Endothelial cell (in vitro differentiated cells): ENCODE measurements at regions not wholly inside any gene's neighbourhood (a gene's known extent, or its start where the extent isn't known, plus 50 kb on each side); places are given as distances from the start of the nearest gene placed in this dataset.

Experiments used
- DNase-seq: peaks from one replicate; pipeline ENCODE4 v3.0.0; 2021; ENCODE audit warnings: low spot score
- H3K27ac Mint-ChIP-seq: one replicate; pipeline ENCODE4 v1.8.0; 2021; ENCODE audit warnings: mixed read lengths, inconsistent platforms; ENCODE audit not compliant: unreplicated experiment
- H3K27me3 Mint-ChIP-seq: one replicate; pipeline ENCODE4 v1.8.0; 2021; ENCODE audit warnings: mild to moderate bottlenecking, moderate library complexity, mixed read lengths, inconsistent platforms; ENCODE audit not compliant: unreplicated experiment
- H3K36me3 Mint-ChIP-seq: one replicate; pipeline ENCODE4 v1.8.0; 2021; ENCODE audit warnings: mild to moderate bottlenecking, low read depth, mixed read lengths, inconsistent platforms; ENCODE audit not compliant: unreplicated experiment
- H3K4me1 Mint-ChIP-seq: one replicate; pipeline ENCODE4 v1.8.0; 2021; ENCODE audit warnings: mild to moderate bottlenecking, mixed read lengths, inconsistent platforms; ENCODE audit not compliant: unreplicated experiment
- H3K4me3 Mint-ChIP-seq: one replicate; pipeline ENCODE4 v1.8.0; 2021; ENCODE audit warnings: mild to moderate bottlenecking, mixed read lengths, inconsistent platforms; ENCODE audit not compliant: unreplicated experiment
- H3K9me3 Mint-ChIP-seq: one replicate; pipeline ENCODE4 v1.8.0; 2021; ENCODE audit warnings: mixed read lengths, inconsistent platforms; ENCODE audit not compliant: unreplicated experiment
- CTCF ChIP-seq: fragments of 200-600 bp; sonication (generic); IDR thresholded peaks from one replicate; pipeline ENCODE4 v1.5.0; 2021; ENCODE audit warnings: antibody characterized with exemption; ENCODE audit not compliant: unreplicated experiment

- H3K4me1 Mint-ChIP-seq: no peaks in the 10 kb centered on the region
- H3K27me3 Mint-ChIP-seq: peaks cover 2% of the 10 kb centered on the region
- no peak for TF ChIP-seq CTCF
- no peak for DNase-seq
- H3K4me3 Mint-ChIP-seq: no peak overlapping the region
- H3K36me3 Mint-ChIP-seq: no peaks in the 10 kb centered on the region
- H3K27ac Mint-ChIP-seq: no peak overlapping the region
- H3K9me3 Mint-ChIP-seq: no peaks in the 10 kb centered on the region
These were observed 63.0 kb upstream of the VRK1 start for GRCh38 chr14:96734076-96734622.

GRCh38 chr14:96735526-96735925, 61.7 kb upstream of the VRK1 start:
- Mint-ChIP-seq H3K36me3 (no peaks in the 10 kb centered on the region), H3K27me3 (peaks cover 2% of the 10 kb centered on the region), H3K27ac (no peak overlapping the region), H3K9me3 (no peaks in the 10 kb centered on the region), H3K4me1 (no peaks in the 10 kb centered on the region), H3K4me3 (no peak overlapping the region)
- no peak for TF ChIP-seq CTCF
- DNase-seq: no peak

GRCh38 chr14:96736439-96736838, 60.7 kb upstream of the VRK1 start:
- no peaks in the 10 kb centered on the region for H3K36me3 Mint-ChIP-seq
- H3K9me3 Mint-ChIP-seq: no peaks in the 10 kb centered on the region
- no peak overlapping the region for H3K4me3 Mint-ChIP-seq
- no peak overlapping the region for H3K27ac Mint-ChIP-seq
- DNase-seq: no peak
- H3K27me3 Mint-ChIP-seq: peaks cover 2% of the 10 kb centered on the region
- H3K4me1 Mint-ChIP-seq: no peaks in the 10 kb centered on the region
- TF ChIP-seq CTCF: no peak

GRCh38 chr14:96737881-96738280, 59.3 kb upstream of the VRK1 start:
- no peaks in the 10 kb centered on the region for H3K9me3 Mint-ChIP-seq

More at GRCh38 chr14:96737881-96738280, 59.3 kb upstream of the VRK1 start:
- H3K4me3 Mint-ChIP-seq: no peak overlapping the region
- no peaks in the 10 kb centered on the region for H3K4me1 Mint-ChIP-seq
- no peaks in the 10 kb centered on the region for H3K36me3 Mint-ChIP-seq
- no peak overlapping the region for H3K27ac Mint-ChIP-seq
- no peaks in the 10 kb centered on the region for H3K27me3 Mint-ChIP-seq
- no peak for DNase-seq
- TF ChIP-seq CTCF: no peak
